Glutamatergic neuron (in vitro differentiated cells): ENCODE measurements at regions not wholly inside any gene's neighbourhood (a gene's known extent, or its start where the extent isn't known, plus 50 kb on each side); places are given as distances from the start of the nearest gene placed in this dataset.

ENCODE experiments used
- DNase-seq: peaks from one replicate; pipeline ENCODE4 v3.0.0; 2022
- H3K27ac Mint-ChIP-seq: one replicate; pipeline ENCODE4 v1.8.0; 2020; ENCODE audit warnings: mild to moderate bottlenecking, mixed read lengths, inconsistent platforms; ENCODE audit not compliant: unreplicated experiment
- H3K27me3 Mint-ChIP-seq: one replicate; pipeline ENCODE4 v1.8.0; 2020; ENCODE audit warnings: mild to moderate bottlenecking, moderate library complexity, mixed read lengths, inconsistent platforms; ENCODE audit not compliant: unreplicated experiment
- H3K36me3 Mint-ChIP-seq: one replicate; pipeline ENCODE4 v1.8.0; 2020; ENCODE audit warnings: mild to moderate bottlenecking, mixed read lengths, inconsistent platforms; ENCODE audit not compliant: unreplicated experiment
- H3K4me1 Mint-ChIP-seq: one replicate; pipeline ENCODE4 v1.8.0; 2020; ENCODE audit warnings: mild to moderate bottlenecking, low read depth, mixed read lengths, inconsistent platforms; ENCODE audit not compliant: unreplicated experiment
- H3K4me3 Mint-ChIP-seq: one replicate; pipeline ENCODE4 v1.8.0; 2020; ENCODE audit warnings: mild to moderate bottlenecking, mixed read lengths, inconsistent platforms; ENCODE audit not compliant: unreplicated experiment
- H3K9me3 Mint-ChIP-seq: one replicate; pipeline ENCODE4 v1.8.0; 2020; ENCODE audit warnings: mild to moderate bottlenecking, moderate library complexity, mixed read lengths, inconsistent platforms; ENCODE audit not compliant: unreplicated experiment
- TF ChIP-seq, protein P1 (sequence below): fragments of 200-600 bp; sonication (generic); IDR thresholded peaks from one replicate; pipeline ENCODE4 v1.5.0; 2021; ENCODE audit not compliant: partially characterized antibody, unreplicated experiment

DNA sequence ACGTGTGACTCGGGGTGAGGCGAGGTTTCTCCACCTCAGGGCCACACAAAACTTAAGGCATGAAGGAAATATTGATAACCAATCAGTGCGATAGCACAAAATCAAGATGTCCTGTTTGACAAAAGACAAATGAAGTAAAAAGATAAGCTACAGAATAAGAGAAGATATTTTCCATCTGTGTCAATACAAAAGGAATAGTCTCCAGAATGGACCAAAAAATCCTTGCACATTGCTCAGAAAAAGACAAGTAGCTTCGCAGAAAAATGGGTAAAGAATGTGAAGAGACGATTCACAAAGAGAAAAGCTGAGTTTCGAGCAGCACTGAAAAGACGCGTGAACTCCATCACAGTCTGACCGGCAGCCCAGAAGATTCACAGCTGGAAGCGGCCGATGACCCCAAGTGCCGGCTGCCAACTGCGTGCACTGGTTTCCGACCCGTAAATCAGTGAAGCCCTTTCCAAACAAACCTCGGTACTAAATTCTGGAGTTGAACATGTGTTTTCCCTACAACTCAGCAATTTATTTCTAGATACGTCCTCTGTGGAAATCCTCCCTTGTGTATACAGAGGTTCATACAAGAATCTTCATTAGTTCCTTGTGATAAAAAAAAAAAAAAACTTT is 308.4 kb downstream of the BRD1 start:
- Mint-ChIP-seq H3K27me3 (peaks cover 4% of the 10 kb centered on the region), H3K27ac (no peak overlapping the region), H3K36me3 (peaks cover 11% of the 10 kb centered on the region), H3K9me3 (peaks cover 35% of the 10 kb centered on the region), H3K4me3 (no peak overlapping the region), H3K4me1 (no peaks in the 10 kb centered on the region)
- DNase-seq, result no peak
- TF ChIP-seq, protein P1, sequence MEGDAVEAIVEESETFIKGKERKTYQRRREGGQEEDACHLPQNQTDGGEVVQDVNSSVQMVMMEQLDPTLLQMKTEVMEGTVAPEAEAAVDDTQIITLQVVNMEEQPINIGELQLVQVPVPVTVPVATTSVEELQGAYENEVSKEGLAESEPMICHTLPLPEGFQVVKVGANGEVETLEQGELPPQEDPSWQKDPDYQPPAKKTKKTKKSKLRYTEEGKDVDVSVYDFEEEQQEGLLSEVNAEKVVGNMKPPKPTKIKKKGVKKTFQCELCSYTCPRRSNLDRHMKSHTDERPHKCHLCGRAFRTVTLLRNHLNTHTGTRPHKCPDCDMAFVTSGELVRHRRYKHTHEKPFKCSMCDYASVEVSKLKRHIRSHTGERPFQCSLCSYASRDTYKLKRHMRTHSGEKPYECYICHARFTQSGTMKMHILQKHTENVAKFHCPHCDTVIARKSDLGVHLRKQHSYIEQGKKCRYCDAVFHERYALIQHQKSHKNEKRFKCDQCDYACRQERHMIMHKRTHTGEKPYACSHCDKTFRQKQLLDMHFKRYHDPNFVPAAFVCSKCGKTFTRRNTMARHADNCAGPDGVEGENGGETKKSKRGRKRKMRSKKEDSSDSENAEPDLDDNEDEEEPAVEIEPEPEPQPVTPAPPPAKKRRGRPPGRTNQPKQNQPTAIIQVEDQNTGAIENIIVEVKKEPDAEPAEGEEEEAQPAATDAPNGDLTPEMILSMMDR, result no peak

DNA sequence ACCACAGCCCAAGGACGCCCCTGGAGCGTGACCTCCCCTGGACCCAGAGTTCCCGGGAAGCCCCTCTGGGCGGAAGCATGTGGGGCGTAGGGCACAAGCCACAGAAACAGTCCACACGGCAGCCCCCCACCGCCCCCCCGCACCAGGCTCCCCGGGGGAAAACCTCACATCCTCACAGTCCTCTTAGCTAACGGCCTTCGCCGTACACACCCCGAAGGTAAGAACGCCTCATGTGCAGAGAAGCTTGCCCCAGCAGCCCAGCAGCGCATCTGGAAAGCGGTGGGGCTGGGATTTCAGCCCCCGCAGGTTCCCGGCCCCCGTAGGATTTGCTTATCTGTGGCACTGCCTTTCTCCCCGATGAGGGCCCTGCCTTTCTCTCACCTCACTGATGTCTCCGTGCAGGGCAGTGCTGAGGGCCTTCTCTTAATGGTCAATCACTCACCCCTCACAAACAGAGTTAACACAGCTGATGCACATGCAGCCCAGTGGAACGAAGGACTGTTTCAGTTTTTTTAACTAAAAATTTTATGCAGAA is 309.2 kb downstream of the BRD1 start:
- DNase-seq, result no peak
- peaks cover 31% of the 10 kb centered on the region for H3K9me3 Mint-ChIP-seq
- no peak overlapping the region for H3K27ac Mint-ChIP-seq
- peaks cover 10% of the 10 kb centered on the region for H3K36me3 Mint-ChIP-seq
- H3K4me3 Mint-ChIP-seq, result no peak overlapping the region
- H3K4me1 Mint-ChIP-seq, result no peaks in the 10 kb centered on the region
- TF ChIP-seq, protein P1, result no peak
- peaks cover 4% of the 10 kb centered on the region for H3K27me3 Mint-ChIP-seq

DNA sequence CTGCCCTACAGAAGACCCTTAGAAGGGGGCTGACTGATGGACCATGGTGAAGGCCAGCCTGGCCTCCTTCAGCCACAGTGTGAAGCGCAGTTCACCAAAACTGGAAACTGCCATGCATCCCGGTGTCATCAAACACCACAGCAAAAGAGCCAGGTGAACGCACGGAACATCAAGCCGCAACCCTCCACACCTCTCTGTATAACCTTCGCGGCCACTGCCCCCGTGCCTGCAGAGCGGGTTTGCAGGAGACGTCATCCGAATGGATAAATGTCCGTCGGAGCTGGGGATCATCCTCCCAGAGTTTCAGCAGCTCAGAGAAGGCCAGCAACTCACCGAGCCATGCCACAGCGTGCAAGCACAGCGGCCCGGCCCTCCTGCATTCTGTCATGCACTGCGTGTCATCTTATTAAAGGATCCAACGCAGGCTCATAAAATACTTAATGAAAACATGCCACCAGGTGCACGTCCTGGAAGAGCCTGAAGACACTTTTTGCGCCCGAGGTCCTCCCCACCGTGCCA is 309.9 kb downstream of the BRD1 start:
- H3K4me1 Mint-ChIP-seq, result no peaks in the 10 kb centered on the region
- peaks cover 12% of the 10 kb centered on the region for H3K36me3 Mint-ChIP-seq
- peaks cover 4% of the 10 kb centered on the region for H3K27me3 Mint-ChIP-seq
- TF ChIP-seq, protein P1, result no peak
- no peak for DNase-seq
- no peak overlapping the region for H3K27ac Mint-ChIP-seq
- H3K9me3 Mint-ChIP-seq, result peaks cover 31% of the 10 kb centered on the region
- H3K4me3 Mint-ChIP-seq, result no peak overlapping the region

DNA sequence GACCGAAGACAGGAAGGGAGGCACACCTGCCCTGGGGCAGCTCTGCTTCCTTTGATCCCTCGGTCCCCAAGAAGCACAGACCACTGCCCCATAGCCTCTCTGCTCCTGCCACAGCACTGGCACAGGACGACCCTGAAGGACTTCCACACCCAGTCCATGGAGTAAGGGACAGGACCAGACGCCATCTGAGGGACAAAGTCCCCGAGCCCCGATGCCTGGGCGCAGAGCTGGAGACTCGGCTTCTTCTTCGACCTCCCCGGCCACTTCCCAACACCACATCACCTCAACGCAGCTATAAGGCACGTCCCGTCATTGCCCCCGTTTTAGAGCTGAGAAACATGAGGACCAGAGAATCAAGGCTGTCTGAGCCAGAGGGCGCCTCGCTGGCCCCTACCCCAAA is 310.5 kb downstream of the BRD1 start:
- peaks cover 7% of the 10 kb centered on the region for H3K36me3 Mint-ChIP-seq
- H3K27ac Mint-ChIP-seq, result no peak overlapping the region
- H3K27me3 Mint-ChIP-seq, result peaks cover 4% of the 10 kb centered on the region
- no peak overlapping the region for H3K4me3 Mint-ChIP-seq
- TF ChIP-seq, protein P1, result no peak
- DNase-seq, result no peak
- peaks cover 30% of the 10 kb centered on the region for H3K9me3 Mint-ChIP-seq
- H3K4me1 Mint-ChIP-seq, result no peaks in the 10 kb centered on the region

DNA sequence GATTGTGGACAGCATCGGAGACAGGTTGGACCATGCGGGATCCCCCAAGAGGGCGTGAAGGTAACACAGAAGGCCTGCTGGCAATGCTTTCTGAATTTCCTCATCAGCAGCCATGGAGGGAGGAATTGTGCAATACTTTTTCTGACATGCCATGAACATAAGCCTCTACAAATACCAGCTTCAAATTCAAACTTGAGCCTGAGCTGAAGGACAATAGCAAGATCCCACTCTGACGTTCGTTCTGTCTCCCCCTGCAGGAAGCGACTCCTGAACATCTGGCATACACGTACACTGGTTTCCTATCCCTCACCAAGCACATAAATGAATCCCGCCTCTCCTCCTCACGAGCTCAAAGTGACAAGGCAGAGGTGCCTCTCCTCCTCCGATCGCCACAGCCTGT is 312.2 kb downstream of the BRD1 start:
- peaks cover 10% of the 10 kb centered on the region for H3K36me3 Mint-ChIP-seq
- H3K27ac Mint-ChIP-seq, result no peak overlapping the region
- no peak for DNase-seq
- peaks cover 6% of the 10 kb centered on the region for H3K27me3 Mint-ChIP-seq
- no peak overlapping the region for H3K4me3 Mint-ChIP-seq
- no peaks in the 10 kb centered on the region for H3K4me1 Mint-ChIP-seq
- peaks cover 20% of the 10 kb centered on the region for H3K9me3 Mint-ChIP-seq
- TF ChIP-seq, protein P1, result no peak
